Left lung (tissue), 4 donors: ENCODE measurements at regions not wholly inside any gene's neighbourhood (a gene's known extent, or its start where the extent isn't known, plus 50 kb on each side); places are given as distances from the start of the nearest gene placed in this dataset.

Experiments
- ATAC-seq: fragments of 200-7000 bp; cut with Tn5 transposase; one replicate; pipeline ENCODE4 v1.9.1; 2020; ENCODE audit warnings: moderate library complexity
- DNase-seq, 4 donors: peaks; one replicate each; pipeline ENCODE4 v3.0.0-alpha.2; 2013 to 2020
- H3K27ac ChIP-seq, 2 donors: fragments of 200-600 bp; sonication (generic) in 1 of 2; one replicate each; pipeline versions ENCODE4 v1.5.0 to v1.8.0; 2020 to 2021
- H3K27me3 ChIP-seq, 2 donors: fragments of 200-600 bp; sonication (generic) in 1 of 2; one replicate each; pipeline versions ENCODE4 v1.5.0 to v1.8.0; 2020 to 2021
- H3K36me3 ChIP-seq, 2 donors: fragments of 200-600 bp; sonication (generic) in 1 of 2; one replicate each; pipeline versions ENCODE4 v1.5.0 to v1.8.0; 2020 to 2021
- H3K4me1 ChIP-seq, 2 donors: fragments of 200-600 bp; one replicate each; pipeline ENCODE4 v1.8.0; 2021
- H3K4me3 ChIP-seq, 2 donors: fragments of 200-600 bp; sonication (generic) in 1 of 2; one replicate each; pipeline versions ENCODE4 v1.5.0 to v1.8.0; 2020 to 2021; ENCODE audit warnings: mild to moderate bottlenecking in 1 of 2
- H3K9me3 ChIP-seq, 2 donors: fragments of 200-600 bp; sonication (generic) in 1 of 2; one replicate each; pipeline versions ENCODE4 v1.5.0 to v1.8.0; 2020 to 2021
- CTCF ChIP-seq, 2 donors: fragments of 200-600 bp; sonication (generic) in 1 of 2; IDR thresholded peaks; one replicate each; pipeline versions ENCODE4 v1.5.0 to v1.8.0; 2021; ENCODE audit warnings: antibody characterized with exemption in 2 of 2
- intact Hi-C, 2 donors: fragments of 100-400 bp; cut with DNase I; formaldehyde crosslinking; loops; one replicate each; pipeline versions ENCODE4 v1.11.2 to v1.14.2; 2022
- donor health status: DM: no; HTN: yes; CAD: no.
- donor health status: DM: no; HTN: no; CAD: no.

GRCh38 chr6:81857812-81858211, 105.3 kb upstream of the TENT5A start:
- H3K27me3 ChIP-seq: no peaks in the 10 kb centered on the region
- H3K27ac ChIP-seq: no peak overlapping the region
- DNase-seq (no peak), ATAC-seq (no peak)
- no peaks in the 10 kb centered on the region for H3K4me1 ChIP-seq
- H3K9me3 ChIP-seq: no peaks in the 10 kb centered on the region
- intact Hi-C loops: no loop called here
- H3K4me3 ChIP-seq: no peak overlapping the region
- H3K36me3 ChIP-seq: no peaks in the 10 kb centered on the region
- TF ChIP-seq CTCF (IDR thresholded peaks at IDR 0.05): no peak

GRCh38 chr6:81856872-81857271, 104.4 kb upstream of the TENT5A start:
- Histone ChIP-seq H3K27me3 (no peaks in the 10 kb centered on the region), H3K4me1 (no peaks in the 10 kb centered on the region), H3K27ac (no peak overlapping the region), H3K9me3 (no peaks in the 10 kb centered on the region), H3K4me3 (no peak overlapping the region), H3K36me3 (no peaks in the 10 kb centered on the region)
- TF ChIP-seq CTCF (IDR thresholded peaks at IDR 0.05): no peak
- no peak for ATAC-seq
- intact Hi-C loops: no loop called here
- DNase-seq: no peak

GRCh38 chr6:81854474-81854873, 102.0 kb upstream of the TENT5A start:
- intact Hi-C loops: no loop called here
- DNase-seq: no peak
- no peaks in the 10 kb centered on the region for H3K9me3 ChIP-seq
- ATAC-seq: no peak
- H3K4me3 ChIP-seq: no peak overlapping the region
- H3K4me1 ChIP-seq: no peaks in the 10 kb centered on the region
- H3K27ac ChIP-seq: no peak overlapping the region
- no peak for TF ChIP-seq CTCF (IDR thresholded peaks at IDR 0.05)
- H3K27me3 ChIP-seq: no peaks in the 10 kb centered on the region
- H3K36me3 ChIP-seq: no peaks in the 10 kb centered on the region

- intact Hi-C loops: no loop called here
- H3K36me3 ChIP-seq: no peaks in the 10 kb centered on the region
- no peaks in the 10 kb centered on the region for H3K27me3 ChIP-seq
- DNase-seq (no peak), ATAC-seq (no peak)
- H3K4me3 ChIP-seq: no peak overlapping the region
- TF ChIP-seq CTCF (IDR thresholded peaks at IDR 0.05): no peak
- H3K27ac ChIP-seq: no peak overlapping the region
- no peaks in the 10 kb centered on the region for H3K9me3 ChIP-seq
- no peaks in the 10 kb centered on the region for H3K4me1 ChIP-seq
Observed at GRCh38 chr6:81853975-81854374, 101.5 kb upstream of the TENT5A start.

GRCh38 chr6:81849248-81849647, 96.8 kb upstream of the TENT5A start:
- intact Hi-C loops: no loop called here
- ATAC-seq: no peak
- Histone ChIP-seq H3K9me3 (no peaks in the 10 kb centered on the region), H3K4me1 (no peaks in the 10 kb centered on the region), H3K36me3 (no peaks in the 10 kb centered on the region), H3K27ac (no peak overlapping the region), H3K27me3 (no peaks in the 10 kb centered on the region), H3K4me3 (no peak overlapping the region)
- TF ChIP-seq CTCF (IDR thresholded peaks at IDR 0.05): no peak
- no peak for DNase-seq
